ENCODE measurements at regions not wholly inside any gene's neighbourhood (a gene's known extent, or its start where the extent isn't known, plus 50 kb on each side); places are given as distances from the start of the nearest gene placed in this dataset.

GRCh38 chr2:196568506-196568905 is 71.0 kb upstream of the CCDC150 start:
- DNase-seq (ENCODE audit: low read depth in 2 of 2) = no peak

- DNase-seq (ENCODE audit: low read depth in 2 of 2) = no peak
Observed at GRCh38 chr2:196584903-196585302, 54.6 kb upstream of the CCDC150 start.

- peak; percentile 69 to 76 for DNase-seq (ENCODE audit: low read depth in 2 of 2)
Observed at GRCh38 chr2:196586511-196586991, 53.0 kb upstream of the CCDC150 start.

GRCh38 chr2:196587056-196587455 is 52.5 kb upstream of the CCDC150 start:
- no peak for DNase-seq (ENCODE audit: low read depth in 2 of 2)

- DNase-seq (ENCODE audit: low read depth in 2 of 2) = no peak
Observed at GRCh38 chr2:196587739-196588138, 51.8 kb upstream of the CCDC150 start.

GRCh38 chr2:196589419-196589818 is 50.1 kb upstream of the CCDC150 start:
- no peak for DNase-seq (ENCODE audit: low read depth in 2 of 2)

All from fibroblast of skin of left quadriceps (primary cell).